Gastroesophageal sphincter (tissue), 4 donors: ENCODE measurements at regions not wholly inside any gene's neighbourhood (a gene's known extent, or its start where the extent isn't known, plus 50 kb on each side); places are given as distances from the start of the nearest gene placed in this dataset.
A peak's percentile ranks its signal among the peaks of the same experiment; 100 is the strongest.

Experiments
- ATAC-seq: fragments of 150-250 bp; one replicate; pipeline ENCODE4 v1.9.1; 2016; ENCODE audit warnings: mild to moderate bottlenecking, moderate library complexity
- H3K27ac ChIP-seq, 4 donors: fragments of 200-600 bp; sonication (generic) in 3 of 4; 1 replicate in 3 of 4; 2 replicates in 1 of 4; pipeline ENCODE4 v1.5.1; 2016 to 2019
- H3K27me3 ChIP-seq: fragments of 200-600 bp; sonication (generic); one replicate; pipeline ENCODE4 v1.5.1; 2019
- H3K36me3 ChIP-seq, 2 donors: fragments of 200-600 bp; sonication (generic); one replicate each; pipeline ENCODE4 v1.5.1; 2019; ENCODE audit warnings: control low read depth in 1 of 2
- H3K4me1 ChIP-seq, 3 donors: fragments of 200-600 bp; sonication (generic); 1 replicate in 2 of 3; 2 replicates in 1 of 3; pipeline ENCODE4 v1.5.1; 2016 to 2019; ENCODE audit warnings: control low read depth in 2 of 3
- H3K4me3 ChIP-seq, 2 donors: fragments of 200-600 bp; sonication (generic); one replicate each; pipeline ENCODE4 v1.5.1; 2019; ENCODE audit warnings: mild to moderate bottlenecking in 1 of 2, moderate library complexity in 1 of 2
- H3K9me3 ChIP-seq, 3 donors: fragments of 200-600 bp; sonication (generic); one replicate each; pipeline ENCODE4 v1.5.1; 2017 to 2019; ENCODE audit warnings: control low read depth in 2 of 3
- CTCF ChIP-seq, 4 experiments: fragments of 200-600 bp in 2 of 4; fragments of 450-650 bp in 2 of 4; sonication (generic) in 1 of 4; IDR thresholded peaks; one replicate each; pipeline ENCODE4 v1.5.1; 2017 to 2019; ENCODE audit warnings: antibody characterized with exemption in 4 of 4, mild to moderate bottlenecking in 2 of 4, moderate library complexity in 2 of 4
- EP300 ChIP-seq: sonication (generic); formaldehyde crosslinking; IDR thresholded peaks from one replicate; pipeline ENCODE4 v1.6.1; 2017; ENCODE audit warnings: antibody characterized with exemption, mild to moderate bottlenecking
- POLR2A ChIP-seq, 2 donors: fragments of 450-650 bp; IDR thresholded peaks; one replicate each; pipeline ENCODE4 v1.6.1; 2017; ENCODE audit warnings: antibody characterized with exemption in 2 of 2, mild to moderate bottlenecking in 2 of 2, moderate library complexity in 1 of 2
- POLR2AphosphoS5 ChIP-seq: sonication (generic); formaldehyde crosslinking; IDR thresholded peaks from one replicate; pipeline ENCODE4 v1.6.1; 2017; ENCODE audit warnings: antibody characterized with exemption
- WGBS, 2 donors: methylation state at CpG; one replicate each; pipeline ENCODE4 v1.1.5; 2018; ENCODE audit warnings: low coverage in 1 of 2; 5-methylcytosine and 5-hydroxymethylcytosine counted together

DNA sequence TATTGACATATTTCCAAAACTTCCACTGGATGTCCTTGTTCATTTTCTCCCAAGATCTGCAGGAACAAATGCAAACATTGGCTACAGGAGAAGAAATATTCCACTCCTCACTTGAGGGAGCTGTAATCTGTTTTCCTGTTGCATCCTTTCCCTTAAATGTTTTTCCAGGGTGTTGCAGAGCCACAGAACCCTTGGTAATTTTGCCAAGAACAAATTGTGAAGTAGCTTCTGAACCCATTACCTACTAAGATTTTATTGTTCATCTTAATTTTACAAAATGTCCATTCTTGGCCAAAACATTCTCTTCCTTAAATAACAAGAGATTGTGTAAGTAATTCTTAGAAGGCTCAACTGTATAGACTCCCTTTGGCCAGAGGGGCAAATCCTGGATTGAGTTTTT lies 177.0 kb downstream of the GNAT3 start:
- Histone ChIP-seq H3K27ac (no peak overlapping the region), H3K9me3 (no peaks in the 10 kb centered on the region), H3K27me3 (no peaks in the 10 kb centered on the region), H3K4me1 (peaks cover 4 to 17% (median 9%) of the 10 kb centered on the region in 3 donors), H3K36me3 (no peaks in the 10 kb centered on the region), H3K4me3 (no peak overlapping the region)
- peak; percentile 70 for ATAC-seq
- no peak for TF ChIP-seq POLR2A (IDR thresholded peaks at IDR 0.05)
- no peak for TF ChIP-seq EP300
- peak in 1 of 4 experiments; percentile 24 for TF ChIP-seq CTCF (IDR thresholded peaks at IDR 0.05)

GRCh38 chr7:80334196-80334595 lies 177.7 kb downstream of the GNAT3 start:
- Histone ChIP-seq H3K4me1 (peaks cover 4 to 17% (median 9%) of the 10 kb centered on the region in 3 donors), H3K4me3 (no peak overlapping the region), H3K36me3 (no peaks in the 10 kb centered on the region), H3K27ac (no peak overlapping the region), H3K9me3 (no peaks in the 10 kb centered on the region), H3K27me3 (no peaks in the 10 kb centered on the region)
- TF ChIP-seq CTCF (IDR thresholded peaks at IDR 0.05) (no peak), EP300 (no peak), POLR2AphosphoS5 (no peak), POLR2A (IDR thresholded peaks at IDR 0.05) (no peak)
- 100% methylated on average over 1 of the region's 1 CpG for WGBS, 2 donors
- ATAC-seq: no peak

DNA sequence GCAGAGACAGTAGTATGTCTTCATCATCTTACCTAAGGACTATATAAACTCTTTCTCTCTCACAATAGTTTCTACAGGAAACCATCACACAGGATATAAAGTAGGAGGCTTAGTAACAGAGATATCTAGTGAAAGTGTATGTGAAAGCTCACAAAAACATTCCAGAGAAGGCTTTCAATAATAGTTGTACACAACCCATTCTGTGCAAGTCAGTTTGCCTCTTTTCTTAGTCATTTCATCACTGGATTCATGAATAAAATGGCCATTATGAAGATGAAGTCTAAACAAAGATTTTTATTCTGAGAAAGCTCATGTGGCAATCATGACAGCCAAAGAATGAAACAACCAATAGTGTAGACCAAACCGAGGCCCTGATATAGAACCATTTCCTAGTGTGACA lies 178.8 kb downstream of the GNAT3 start:
- Histone ChIP-seq H3K4me1 (peaks cover 4 to 17% (median 9%) of the 10 kb centered on the region in 3 donors), H3K27me3 (no peaks in the 10 kb centered on the region), H3K36me3 (no peaks in the 10 kb centered on the region), H3K9me3 (no peaks in the 10 kb centered on the region), H3K4me3 (no peak overlapping the region), H3K27ac (no peak overlapping the region)
- 70 to 75% methylated on average over 1 of the region's 1 CpG for WGBS, 2 donors
- TF ChIP-seq CTCF (IDR thresholded peaks at IDR 0.05) (no peak), POLR2A (IDR thresholded peaks at IDR 0.05) (no peak), POLR2AphosphoS5 (no peak), EP300 (no peak)
- no peak for ATAC-seq

DNA sequence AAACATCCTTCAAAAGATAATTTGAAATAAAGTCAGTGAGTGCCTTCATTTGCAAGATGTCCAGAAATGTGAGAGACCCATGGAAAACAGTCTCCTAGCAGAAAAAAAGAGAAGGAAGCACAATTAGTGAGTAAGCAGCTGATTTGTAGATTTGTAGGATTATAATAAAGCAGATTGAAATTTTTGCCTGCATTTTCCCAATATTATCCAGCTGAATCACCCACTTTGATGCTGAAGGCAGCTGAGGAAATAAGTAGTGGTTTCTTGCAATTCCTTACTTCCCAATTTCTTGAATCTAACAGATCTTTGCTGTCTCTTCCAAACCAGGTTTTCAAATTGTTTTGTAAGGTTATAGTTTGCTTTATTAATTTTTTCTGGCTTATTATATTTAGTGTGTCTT lies 181.4 kb downstream of the GNAT3 start:
- Histone ChIP-seq H3K27me3 (no peaks in the 10 kb centered on the region), H3K9me3 (no peaks in the 10 kb centered on the region), H3K4me3 (no peak overlapping the region), H3K36me3 (no peaks in the 10 kb centered on the region), H3K4me1 (peaks cover under 1 to 10% (median 7%) of the 10 kb centered on the region in 3 donors), H3K27ac (no peak overlapping the region)
- TF ChIP-seq EP300 (no peak), CTCF (IDR thresholded peaks at IDR 0.05) (no peak), POLR2A (IDR thresholded peaks at IDR 0.05) (no peak)
- no peak for ATAC-seq

DNA sequence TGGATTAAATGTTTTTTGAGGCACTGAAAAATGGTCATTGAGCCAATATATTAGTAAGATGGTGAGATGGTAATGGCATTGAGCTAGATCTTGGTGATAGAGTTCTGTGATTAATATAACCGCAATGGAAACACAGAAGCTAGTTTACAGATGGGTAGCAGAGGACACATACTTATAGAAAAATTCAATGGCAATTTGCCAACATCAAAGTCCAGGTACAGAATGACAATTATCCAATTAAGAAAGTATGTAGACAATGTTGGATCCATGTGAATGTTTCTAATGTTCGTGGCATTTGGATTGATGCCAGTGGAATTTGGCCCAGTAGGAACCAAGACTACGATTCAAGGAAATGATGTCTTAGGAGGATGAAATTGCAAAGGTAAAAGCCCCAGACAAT lies 187.8 kb downstream of the GNAT3 start:
- H3K9me3 ChIP-seq: no peaks in the 10 kb centered on the region
- ATAC-seq: no peak
- no peaks in the 10 kb centered on the region for H3K27me3 ChIP-seq
- H3K36me3 ChIP-seq: no peaks in the 10 kb centered on the region
- H3K4me3 ChIP-seq: no peak overlapping the region
- WGBS, 2 donors: 33 to 51% methylated on average over 3 of the region's 3 CpGs
- no peaks in the 10 kb centered on the region for H3K4me1 ChIP-seq
- H3K27ac ChIP-seq: no peak overlapping the region
- TF ChIP-seq POLR2A (IDR thresholded peaks at IDR 0.05): no peak
- no peak for TF ChIP-seq EP300
- TF ChIP-seq CTCF (IDR thresholded peaks at IDR 0.05): no peak
- no peak for TF ChIP-seq POLR2AphosphoS5
